SK-N-SH (cell line): ENCODE measurements at regions not wholly inside any gene's neighbourhood (a gene's known extent, or its start where the extent isn't known, plus 50 kb on each side); places are given as distances from the start of the nearest gene placed in this dataset.
"Not testable (repeated sequence)": the region's sequence is repeated elsewhere in the genome, so short reads cannot be mapped to it uniquely, and the experiment has no call there.

Experiments
- CTCF ChIA-PET: fragments of 300-600, 350-600 bp; formaldehyde crosslinking; extraction: SDS; loops from one replicate; lab custom pipeline; 2021; lab: Yijun Ruan, JAX
- POLR2A ChIA-PET: fragments of 350-600 bp; sonication (Branson Sonifier 250); formaldehyde crosslinking; extraction: SDS; loops from one replicate; lab custom pipeline; 2020; ENCODE audit warnings: antibody characterized with exemption, inconsistent platforms; lab: Yijun Ruan, JAX
- DNase-seq: peaks from one replicate; pipeline ENCODE4 v3.0.0; 2012
- H2AFZ ChIP-seq: fragments of 200-600 bp; sonication (generic); 2 replicates; pipeline ENCODE4 v1.8.1; 2016; ENCODE audit warnings: antibody characterized with exemption, mild to moderate bottlenecking, low read depth
- H3F3A ChIP-seq: fragments of 200-600 bp; sonication (generic); replicated peaks from 2 replicates; pipeline ENCODE3; 2016; ENCODE audit warnings: antibody characterized with exemption, mild to moderate bottlenecking; ENCODE audit not compliant: insufficient read depth
- H3K27ac ChIP-seq, 2 experiments: fragments of 200-500 bp in 1 of 2; fragments of 200-600 bp in 1 of 2; sonication (Bioruptor generic) in 1 of 2; sonication (generic), shearing (Covaris generic) in 1 of 2; 2 replicates each; pipeline versions ENCODE4 v1.5.1 to v1.6.1; 2014 to 2016; ENCODE audit warnings: low read depth in 2 of 2, inconsistent platforms in 1 of 2, low read length in 1 of 2, mild to moderate bottlenecking in 1 of 2, mixed read lengths in 1 of 2
- H3K27me3 ChIP-seq: fragments of 200-600 bp; sonication (generic), shearing (Covaris generic); 2 replicates; pipeline ENCODE4 v1.6.1; 2016; ENCODE audit warnings: mixed run types; ENCODE audit not compliant: insufficient read depth
- H3K36me3 ChIP-seq, 2 experiments: fragments of 200-500 bp in 1 of 2; fragments of 200-600 bp in 1 of 2; sonication (Bioruptor generic) in 1 of 2; sonication (generic) in 1 of 2; replicated peaks in 1 of 2; 2 replicates each; pipeline versions ENCODE3 to v1.5.1; 2014 to 2016; ENCODE audit warnings: low read length in 1 of 2, mild to moderate bottlenecking in 1 of 2; ENCODE audit not compliant: insufficient read depth in 2 of 2, control insufficient read depth in 1 of 2
- H3K4me1 ChIP-seq, 2 experiments: fragments of 200-500 bp in 1 of 2; fragments of 200-600 bp in 1 of 2; sonication (Bioruptor generic) in 1 of 2; sonication (generic), shearing (Covaris generic) in 1 of 2; 2 replicates each; pipeline versions ENCODE4 v1.5.1 to v1.6.1; 2014 to 2016; ENCODE audit warnings: low read depth in 1 of 2, low read length in 1 of 2, mixed run types in 1 of 2; ENCODE audit not compliant: insufficient read depth in 2 of 2, control insufficient read depth in 1 of 2
- H3K4me2 ChIP-seq: fragments of 200-600 bp; sonication (generic), shearing (Covaris generic); 2 replicates; pipeline ENCODE4 v1.6.1; 2017; ENCODE audit warnings: mixed run types
- H3K4me3 ChIP-seq, 2 experiments: fragments of 200-500 bp in 1 of 2; fragments of 200-600 bp in 1 of 2; sonication (Bioruptor generic) in 1 of 2; sonication (generic), shearing (Covaris generic) in 1 of 2; 2 replicates each; pipeline versions ENCODE4 v1.5.1 to v1.8.1; 2014 to 2016; ENCODE audit warnings: low read depth in 2 of 2, inconsistent platforms in 1 of 2, low read length in 1 of 2, mild to moderate bottlenecking in 1 of 2, mixed read lengths in 1 of 2, moderate library complexity in 1 of 2
- H3K79me2 ChIP-seq: fragments of 200-600 bp; sonication (generic); 2 replicates; pipeline ENCODE4 v1.8.1; 2017; ENCODE audit warnings: mild to moderate bottlenecking; ENCODE audit not compliant: insufficient read depth
- H3K9ac ChIP-seq: fragments of 200-600 bp; sonication (generic); 2 replicates; pipeline ENCODE4 v1.6.1; 2017; ENCODE audit warnings: mixed run types
- H3K9me2 ChIP-seq: fragments of 200-600 bp; sonication (generic); 2 replicates; pipeline ENCODE4 v1.6.1; 2017; ENCODE audit warnings: mixed run types
- H3K9me3 ChIP-seq: fragments of 200-600 bp; sonication (generic); 2 replicates; pipeline ENCODE4 v1.6.1; 2017; ENCODE audit warnings: mixed run types, mild to moderate bottlenecking, moderate library complexity
- H4K20me1 ChIP-seq: fragments of 200-600 bp; sonication (generic); 2 replicates; pipeline ENCODE4 v1.6.1; 2017; ENCODE audit warnings: mild to moderate bottlenecking, mixed run types; ENCODE audit not compliant: insufficient read depth
- EP300 ChIP-seq, 2 experiments: IDR thresholded peaks; 2 replicates each; pipeline versions ENCODE4 v1.4.0 to v1.6.1; 2012; ENCODE audit warnings: borderline replicate concordance in 1 of 2, low read depth in 1 of 2, low read length in 1 of 2
- FOXM1 ChIP-seq: IDR thresholded peaks from 2 replicates; pipeline ENCODE4 v1.4.0; 2012; ENCODE audit warnings: low read depth, mild to moderate bottlenecking
- NFIC ChIP-seq: IDR thresholded peaks from 2 replicates; pipeline ENCODE4 v1.4.0; 2012; ENCODE audit warnings: borderline replicate concordance
- RAD21 ChIP-seq: IDR thresholded peaks from 2 replicates; pipeline ENCODE4 v1.6.1; 2012; ENCODE audit warnings: mild to moderate bottlenecking, low read length
- RFX5 ChIP-seq: IDR thresholded peaks from 2 replicates; pipeline ENCODE4 v1.6.1; 2012; ENCODE audit warnings: mild to moderate bottlenecking, improper control_type of control experiment, low read length
- WGBS: methylation state at CpG from one replicate; pipeline ENCODE4 v1.1.6; 2017; ENCODE audit warnings: low lambda C conversion rate; 5-methylcytosine and 5-hydroxymethylcytosine counted together

DNA sequence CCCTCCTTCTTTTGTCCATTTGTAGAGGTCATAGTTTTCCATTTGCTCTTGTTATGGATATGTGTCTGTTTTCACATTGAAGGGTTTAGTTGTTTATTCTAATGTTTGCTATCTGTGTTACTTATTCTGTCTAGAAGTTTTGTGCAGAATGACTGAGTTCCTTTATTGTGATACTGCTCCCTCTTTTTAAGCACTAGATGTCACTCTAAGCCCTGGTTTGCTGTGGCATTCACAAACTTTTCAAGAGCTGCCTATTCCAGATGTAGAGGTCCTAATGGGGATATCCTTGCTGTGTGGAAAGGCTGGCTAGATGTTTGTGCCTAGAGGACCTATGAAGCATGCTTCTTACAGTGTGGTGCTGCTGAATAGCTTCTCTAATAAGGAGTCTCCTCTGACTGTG, 338.6 kb downstream of the SPIN4 start:
- H3K79me2 ChIP-seq: no peaks in the 10 kb centered on the region
- no peak overlapping the region for H3K4me2 ChIP-seq
- H3K9me2 ChIP-seq: peaks cover 2% of the 10 kb centered on the region; the same call in 1 of the 2 replicates
- H3K9me3 ChIP-seq: peaks cover 4% of the 10 kb centered on the region; the same call in 1 of the 2 replicates
- TF ChIP-seq FOXM1 (no peak), RAD21 (0 out of 2 replicates have a peak, but pooled peaks have one; percentile 9), RFX5 (no peak), NFIC (no peak), EP300 (IDR thresholded peaks at IDR 0.05; ENCODE audit: borderline replicate concordance in 1 of 2, low read depth in 1 of 2, low read length in 1 of 2) (no peak)
- H4K20me1 ChIP-seq: no peaks in the 10 kb centered on the region
- H2AFZ ChIP-seq: no peak overlapping the region
- H3K4me1 ChIP-seq: no peaks in the 10 kb centered on the region
- H3F3A ChIP-seq: no peaks in the 10 kb centered on the region
- CTCF ChIA-PET: no interaction called here
- POLR2A ChIA-PET: no interaction called here
- H3K27ac ChIP-seq: no peak overlapping the region
- no peaks in the 10 kb centered on the region for H3K27me3 ChIP-seq
- no peak overlapping the region for H3K9ac ChIP-seq
- H3K36me3 ChIP-seq: no peaks in the 10 kb centered on the region
- DNase-seq: no peak
- no peak overlapping the region for H3K4me3 ChIP-seq

- H3K4me1 ChIP-seq, H3K9me3 ChIP-seq, H4K20me1 ChIP-seq, H3K27me3 ChIP-seq, H3K79me2 ChIP-seq, H3F3A ChIP-seq, H3K9ac ChIP-seq, H3K36me3 ChIP-seq, H3K4me2 ChIP-seq, H3K4me3 ChIP-seq, POLR2A ChIA-PET, H2AFZ ChIP-seq, DNase-seq, H3K27ac ChIP-seq, CTCF ChIA-PET, H3K9me2 ChIP-seq: not testable (repeated sequence)
- WGBS: 5% methylated on average over 1 of the region's 1 CpG
These were observed 350.9 kb downstream of the SPIN4 start for GRCh38 chrX:63000196-63000595.
